IMR-90 (cell line): ENCODE measurements at regions not wholly inside any gene's neighbourhood (a gene's known extent, or its start where the extent isn't known, plus 50 kb on each side); places are given as distances from the start of the nearest gene placed in this dataset.

ENCODE experiments used
- ATAC-seq: fragments of 200-7000 bp; cut with Tn5 transposase; 2 replicates; pipeline ENCODE4 v1.9.1; 2020; ENCODE audit warnings: low read depth, mild to moderate bottlenecking, moderate library complexity
- BruUV-seq: library from RNA; stranded (reverse); fragments of 400-500 nt; replicated peaks from 2 replicates; lab custom pipeline; 2021; lab: Mats Ljungman, UMichigan
- CTCF ChIA-PET: fragments of 300-600 bp; formaldehyde crosslinking; extraction: SDS; loops from one replicate; lab custom pipeline; 2021; ENCODE audit warnings: antibody characterized with exemption; lab: Yijun Ruan, JAX
- POLR2A ChIA-PET: fragments of 300-600 bp; sonication (Branson Sonifier 250); formaldehyde crosslinking; loops from one replicate; lab custom pipeline; 2022; ENCODE audit warnings: antibody characterized with exemption; ENCODE audit not compliant: unreplicated experiment; lab: Charles Lee
- DNase-seq: peaks from one replicate; pipeline ENCODE4 v3.0.0; 2013
- H2AFZ ChIP-seq: replicated peaks from 2 replicates; pipeline ENCODE3; 2013; ENCODE audit warnings: low read length, mild to moderate bottlenecking; ENCODE audit not compliant: poor library complexity
- H2AK5ac ChIP-seq: 2 replicates; pipeline ENCODE4 v1.6.1; 2013; ENCODE audit warnings: low read depth, low read length, inconsistent platforms
- H2AK9ac ChIP-seq: replicated peaks from 2 replicates; pipeline ENCODE3; 2013; ENCODE audit warnings: mild to moderate bottlenecking, low read depth, low read length, moderate library complexity; ENCODE audit not compliant: poor library complexity
- H2BK120ac ChIP-seq: 2 replicates; pipeline ENCODE4 v1.6.1; 2013; ENCODE audit warnings: low read depth, low read length, inconsistent platforms
- H2BK15ac ChIP-seq: 3 replicates; pipeline ENCODE4 v1.6.1; 2013; ENCODE audit warnings: low read depth, low read length, inconsistent platforms
- H2BK20ac ChIP-seq: 2 replicates; pipeline ENCODE4 v1.6.1; 2013; ENCODE audit warnings: low read depth, mild to moderate bottlenecking, inconsistent platforms, low read length, moderate library complexity
- H2BK5ac ChIP-seq: 2 replicates; pipeline ENCODE4 v1.6.1; 2013; ENCODE audit warnings: mild to moderate bottlenecking, low read depth, low read length, inconsistent platforms; ENCODE audit not compliant: poor library complexity, severe bottlenecking
- H3K14ac ChIP-seq: replicated peaks from 2 replicates; pipeline ENCODE4 v1.6.1; 2013; ENCODE audit warnings: low read depth, low read length, inconsistent platforms
- H3K18ac ChIP-seq: 2 replicates; pipeline ENCODE4 v1.6.1; 2013; ENCODE audit warnings: low read depth, low read length, control low read depth
- H3K23ac ChIP-seq: 2 replicates; pipeline ENCODE4 v1.6.1; 2013; ENCODE audit warnings: low read depth, low read length, inconsistent platforms
- H3K27ac ChIP-seq: 2 replicates; pipeline ENCODE4 v1.5.1; 2013; ENCODE audit warnings: mild to moderate bottlenecking, control low read depth, low read length; ENCODE audit not compliant: insufficient read depth
- H3K27me3 ChIP-seq: 2 replicates; pipeline ENCODE4 v1.6.1; 2013; ENCODE audit warnings: low read length; ENCODE audit not compliant: control insufficient read depth, insufficient read depth
- H3K36me3 ChIP-seq: 2 replicates; pipeline ENCODE4 v1.6.1; 2013; ENCODE audit warnings: low read length, mixed read lengths; ENCODE audit not compliant: control insufficient read depth, insufficient read depth
- H3K4ac ChIP-seq: 2 replicates; pipeline ENCODE4 v1.6.1; 2013; ENCODE audit warnings: low read depth, low read length, inconsistent platforms
- H3K4me1 ChIP-seq: 2 replicates; pipeline ENCODE4 v1.6.1; 2013; ENCODE audit warnings: low read length, mixed read lengths; ENCODE audit not compliant: control insufficient read depth, insufficient read depth
- H3K4me2 ChIP-seq: 2 replicates; pipeline ENCODE4 v1.6.1; 2013; ENCODE audit warnings: low read depth, mild to moderate bottlenecking, control low read depth, low read length, moderate library complexity
- H3K4me3 ChIP-seq: 2 replicates; pipeline ENCODE4 v1.5.1; 2013; ENCODE audit warnings: low read depth, mild to moderate bottlenecking, control low read depth, low read length, moderate library complexity; ENCODE audit not compliant: insufficient read depth
- H3K56ac ChIP-seq: 2 replicates; pipeline ENCODE4 v1.6.1; 2013; ENCODE audit warnings: low read length, inconsistent platforms; ENCODE audit not compliant: insufficient read depth; ENCODE audit errors: extremely low read depth
- H3K79me1 ChIP-seq, 2 experiments: 2 replicates each; pipeline ENCODE4 v1.6.1; 2013; ENCODE audit warnings: low read length in 2 of 2, inconsistent platforms in 1 of 2, low read depth in 1 of 2
- H3K9ac ChIP-seq: 2 replicates; pipeline ENCODE4 v1.6.1; 2013; ENCODE audit warnings: low read depth, low read length, control low read depth
- H3K9me1 ChIP-seq: 2 replicates; pipeline ENCODE4 v1.6.1; 2013; ENCODE audit warnings: low read length, inconsistent platforms; ENCODE audit not compliant: insufficient read depth
- H3K9me3 ChIP-seq: 2 replicates; pipeline ENCODE4 v1.6.1; 2013; ENCODE audit warnings: low read length; ENCODE audit not compliant: control insufficient read depth, insufficient read depth
- H4K20me1 ChIP-seq: 2 replicates; pipeline ENCODE4 v1.6.1; 2013; ENCODE audit warnings: low read length, inconsistent platforms; ENCODE audit not compliant: insufficient read depth
- H4K5ac ChIP-seq: 2 replicates; pipeline ENCODE4 v1.6.1; 2013; ENCODE audit warnings: mild to moderate bottlenecking, low read depth, low read length, control low read depth
- H4K8ac ChIP-seq, 2 experiments: 2 replicates each; pipeline ENCODE4 v1.6.1; 2013; ENCODE audit warnings: low read depth in 2 of 2, low read length in 2 of 2, control low read depth in 1 of 2, inconsistent platforms in 1 of 2
- H4K91ac ChIP-seq: 2 replicates; pipeline ENCODE4 v1.6.1; 2013; ENCODE audit warnings: low read depth, low read length, inconsistent platforms; ENCODE audit not compliant: insufficient read depth
- BHLHE40 ChIP-seq: fragments of 150-350 bp; IDR thresholded peaks from 2 replicates; pipeline ENCODE4 v1.6.1; 2016; ENCODE audit warnings: mild to moderate bottlenecking, low read depth, low read length
- CEBPB ChIP-seq: IDR thresholded peaks from 2 replicates; pipeline ENCODE4 v1.6.1; 2012; ENCODE audit warnings: low read depth, low read length, improper control_type of control experiment
- CHD1 ChIP-seq: IDR thresholded peaks from 2 replicates; pipeline ENCODE4 v1.6.1; 2012; ENCODE audit warnings: low read depth, low read length, improper control_type of control experiment
- FOS ChIP-seq: fragments of 150-350 bp; IDR thresholded peaks from 2 replicates; pipeline ENCODE4 v1.6.1; 2016; ENCODE audit warnings: low read depth, low read length
- MAFK ChIP-seq: IDR thresholded peaks from 2 replicates; pipeline ENCODE4 v1.6.1; 2012; ENCODE audit warnings: low read depth, low read length, improper control_type of control experiment
- MAZ ChIP-seq: IDR thresholded peaks from 2 replicates; pipeline ENCODE4 v1.6.1; 2012; ENCODE audit warnings: low read depth, mild to moderate bottlenecking, low read length, improper control_type of control experiment, moderate library complexity, borderline replicate concordance
- MXI1 ChIP-seq: IDR thresholded peaks from 2 replicates; pipeline ENCODE4 v1.6.1; 2012; ENCODE audit warnings: low read depth, mild to moderate bottlenecking, low read length, moderate library complexity, borderline replicate concordance
- NFE2L2 ChIP-seq: fragments of 150-350 bp; IDR thresholded peaks from 2 replicates; pipeline ENCODE4 v1.6.1; 2016; ENCODE audit warnings: low read depth, mild to moderate bottlenecking, low read length
- POLR2A ChIP-seq: IDR thresholded peaks from 2 replicates; pipeline ENCODE4 v1.6.1; 2012; ENCODE audit warnings: mild to moderate bottlenecking, low read depth, low read length
- RAD21 ChIP-seq: IDR thresholded peaks from 2 replicates; pipeline ENCODE4 v1.6.1; 2012; ENCODE audit warnings: low read length, improper control_type of control experiment
- RCOR1 ChIP-seq: IDR thresholded peaks from 2 replicates; pipeline ENCODE4 v1.6.1; 2012; ENCODE audit warnings: mild to moderate bottlenecking, low read length, improper control_type of control experiment; ENCODE audit not compliant: insufficient replicate concordance
- RFX5 ChIP-seq: IDR thresholded peaks from 2 replicates; pipeline ENCODE4 v1.8.0; 2012; ENCODE audit warnings: low read depth, mild to moderate bottlenecking, low read length, moderate library complexity
- SMC3 ChIP-seq: fragments of 150-350 bp; IDR thresholded peaks from 2 replicates; pipeline ENCODE4 v1.6.1; 2016; ENCODE audit warnings: low read depth, mild to moderate bottlenecking, antibody characterized with exemption, low read length, moderate library complexity
- WGBS, 2 experiments: methylation state at CpG; one replicate each; pipeline versions ENCODE4 v1.1.5 to v1.1.7; 2013; ENCODE audit warnings: missing lambda C conversion rate in 2 of 2; ENCODE audit not compliant: insufficient read length in 1 of 2; ENCODE audit errors: extremely low coverage in 2 of 2; 5-methylcytosine and 5-hydroxymethylcytosine counted together
- dilution Hi-C: fragments of 300-500 bp; cut with HindIII; formaldehyde crosslinking; loops from one replicate; pipeline ENCODE4 v1.14.3; 2018; ENCODE audit warnings: low sequenced_read_pairs; ENCODE audit not compliant: unreplicated experiment
- in situ Hi-C: fragments of 300-500 bp; cut with MboI; formaldehyde crosslinking; loops from 3 replicates; pipeline ENCODE4 v1.14.3; 2019; ENCODE audit warnings: low sequenced_read_pairs, inconsistent platforms, mixed read lengths
- intact Hi-C: fragments of 100-400 bp; cut with micrococcal nuclease; formaldehyde crosslinking; loops from 2 replicates; pipeline ENCODE4 v1.10.0; 2022
- TF ChIP-seq, protein P1 (sequence below): conservative IDR thresholded peaks from 2 replicates; pipeline ENCODE4 v1.5.1; 2012; ENCODE audit warnings: mild to moderate bottlenecking, low read depth, low read length, improper control_type of control experiment
- TF ChIP-seq, protein P2 (sequence below): fragments of 150-350 bp; IDR thresholded peaks from 2 replicates; pipeline ENCODE4 v1.6.1; 2017; ENCODE audit warnings: mild to moderate bottlenecking, antibody characterized with exemption, low read length, low read depth
- TF ChIP-seq, protein P3 (sequence below): fragments of 150-350 bp; IDR thresholded peaks from 2 replicates; pipeline ENCODE4 v1.6.1; 2016; ENCODE audit warnings: low read depth, mild to moderate bottlenecking, low read length, moderate library complexity, borderline replicate concordance

DNA sequence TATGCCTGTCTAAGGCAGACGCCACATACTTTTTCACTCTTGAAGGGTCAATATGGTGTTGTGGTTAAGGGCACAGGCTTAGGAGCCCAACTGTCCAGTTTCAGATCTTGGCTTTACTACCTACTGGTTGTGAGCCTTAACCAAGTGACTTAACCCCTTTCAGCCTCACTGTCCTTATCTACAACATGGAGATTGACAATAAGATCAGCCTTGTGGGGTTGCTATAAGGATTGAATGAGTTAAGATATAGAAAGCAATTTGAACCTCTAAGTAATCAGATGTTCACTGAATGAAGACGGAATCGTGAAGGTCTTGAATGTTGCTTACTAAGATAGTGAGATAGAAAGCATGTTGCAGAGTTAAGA, 121.3 kb upstream of the JUN start:
- no peaks in the 10 kb centered on the region for H3K27me3 ChIP-seq
- no peaks in the 10 kb centered on the region for H3K9me3 ChIP-seq
- intact Hi-C loops (no loop called here), in situ Hi-C loops (loop anchor here (10.0 kb wide), 1 partner anchor 800 kb away; no protein-coding TSS in a partner anchor), dilution Hi-C loops (no loop called here)
- POLR2A ChIA-PET: no interaction called here
- peak overlapping the region; percentile 86 for H2AK9ac ChIP-seq
- CTCF ChIA-PET: no interaction called here
- no peaks in the 10 kb centered on the region for H3K36me3 ChIP-seq
- peak overlapping the region; percentile 80; the same call in 1 of the 2 replicates for H2BK20ac ChIP-seq
- no peaks in the 10 kb centered on the region for H4K20me1 ChIP-seq
- H3K14ac ChIP-seq: peak overlapping the region; percentile 78; the same call in 1 of the 2 replicates
- peak overlapping the region; percentile 21; the same call in 1 of the 2 replicates for H3K23ac ChIP-seq
- H2BK15ac ChIP-seq: peak overlapping the region; percentile 94; the same call in 2 of the 3 replicates
- H3K18ac ChIP-seq: no peak overlapping the region
- H3K9ac ChIP-seq: no peak overlapping the region
- peaks cover 17% of the 10 kb centered on the region for H3K9me1 ChIP-seq
- peaks cover 10% of the 10 kb centered on the region for H3K4me1 ChIP-seq
- 90% methylated on average over 2 of the region's 3 CpGs; no CpG with 5 or more reads in 1 of the 2 experiments for WGBS, 2 experiments
- peak overlapping the region; percentile 52; the same call in 1 of the 2 replicates for H4K91ac ChIP-seq
- H4K8ac ChIP-seq: peak overlapping the region; percentile 78 to 81; a peak in 3 of 4 replicates
- H3K79me1 ChIP-seq: peaks cover 0 to 15% of the 10 kb centered on the region in 2 experiments; a peak in 2 of 4 replicates
- H3K27ac ChIP-seq: no peak overlapping the region
- no peak overlapping the region for H3K4me3 ChIP-seq
- H2BK120ac ChIP-seq: peak overlapping the region; percentile 88; the same call in 1 of the 2 replicates
- no peak overlapping the region for H3K4me2 ChIP-seq
- ATAC-seq (no peak), DNase-seq (no peak)
- H2AFZ ChIP-seq: peak overlapping the region; percentile 52
- H2AK5ac ChIP-seq: peak overlapping the region; percentile 95; the same call in 1 of the 2 replicates
- peak overlapping the region; percentile 86 for H3K4ac ChIP-seq
- peak overlapping the region; percentile 54 for H2BK5ac ChIP-seq
- no TSS peak for BruUV-seq
- no peak overlapping the region for H3K56ac ChIP-seq
- TF ChIP-seq, protein P1, sequence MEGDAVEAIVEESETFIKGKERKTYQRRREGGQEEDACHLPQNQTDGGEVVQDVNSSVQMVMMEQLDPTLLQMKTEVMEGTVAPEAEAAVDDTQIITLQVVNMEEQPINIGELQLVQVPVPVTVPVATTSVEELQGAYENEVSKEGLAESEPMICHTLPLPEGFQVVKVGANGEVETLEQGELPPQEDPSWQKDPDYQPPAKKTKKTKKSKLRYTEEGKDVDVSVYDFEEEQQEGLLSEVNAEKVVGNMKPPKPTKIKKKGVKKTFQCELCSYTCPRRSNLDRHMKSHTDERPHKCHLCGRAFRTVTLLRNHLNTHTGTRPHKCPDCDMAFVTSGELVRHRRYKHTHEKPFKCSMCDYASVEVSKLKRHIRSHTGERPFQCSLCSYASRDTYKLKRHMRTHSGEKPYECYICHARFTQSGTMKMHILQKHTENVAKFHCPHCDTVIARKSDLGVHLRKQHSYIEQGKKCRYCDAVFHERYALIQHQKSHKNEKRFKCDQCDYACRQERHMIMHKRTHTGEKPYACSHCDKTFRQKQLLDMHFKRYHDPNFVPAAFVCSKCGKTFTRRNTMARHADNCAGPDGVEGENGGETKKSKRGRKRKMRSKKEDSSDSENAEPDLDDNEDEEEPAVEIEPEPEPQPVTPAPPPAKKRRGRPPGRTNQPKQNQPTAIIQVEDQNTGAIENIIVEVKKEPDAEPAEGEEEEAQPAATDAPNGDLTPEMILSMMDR: no peak
- TF ChIP-seq CHD1 (no peak), RAD21 (no peak), MAZ (no peak), SMC3 (no peak), CEBPB (no peak), FOS (no peak), RCOR1 (no peak), POLR2A (no peak), BHLHE40 (no peak), MXI1 (no peak), NFE2L2 (no peak), MAFK (no peak), RFX5 (no peak)
- TF ChIP-seq, protein P2, sequence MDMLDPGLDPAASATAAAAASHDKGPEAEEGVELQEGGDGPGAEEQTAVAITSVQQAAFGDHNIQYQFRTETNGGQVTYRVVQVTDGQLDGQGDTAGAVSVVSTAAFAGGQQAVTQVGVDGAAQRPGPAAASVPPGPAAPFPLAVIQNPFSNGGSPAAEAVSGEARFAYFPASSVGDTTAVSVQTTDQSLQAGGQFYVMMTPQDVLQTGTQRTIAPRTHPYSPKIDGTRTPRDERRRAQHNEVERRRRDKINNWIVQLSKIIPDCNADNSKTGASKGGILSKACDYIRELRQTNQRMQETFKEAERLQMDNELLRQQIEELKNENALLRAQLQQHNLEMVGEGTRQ: no peak
- TF ChIP-seq, protein P3, sequence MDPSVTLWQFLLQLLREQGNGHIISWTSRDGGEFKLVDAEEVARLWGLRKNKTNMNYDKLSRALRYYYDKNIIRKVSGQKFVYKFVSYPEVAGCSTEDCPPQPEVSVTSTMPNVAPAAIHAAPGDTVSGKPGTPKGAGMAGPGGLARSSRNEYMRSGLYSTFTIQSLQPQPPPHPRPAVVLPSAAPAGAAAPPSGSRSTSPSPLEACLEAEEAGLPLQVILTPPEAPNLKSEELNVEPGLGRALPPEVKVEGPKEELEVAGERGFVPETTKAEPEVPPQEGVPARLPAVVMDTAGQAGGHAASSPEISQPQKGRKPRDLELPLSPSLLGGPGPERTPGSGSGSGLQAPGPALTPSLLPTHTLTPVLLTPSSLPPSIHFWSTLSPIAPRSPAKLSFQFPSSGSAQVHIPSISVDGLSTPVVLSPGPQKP: no peak
- no peak overlapping the region; the same call in 1 of the 2 replicates for H4K5ac ChIP-seq
